Heart left ventricle (tissue), 16 donors: ENCODE measurements at regions not wholly inside any gene's neighbourhood (a gene's known extent, or its start where the extent isn't known, plus 50 kb on each side); places are given as distances from the start of the nearest gene placed in this dataset.

Source experiments
- ATAC-seq, 4 donors: fragments of 200-7000 bp; cut with Tn5 transposase; one replicate each; pipeline ENCODE4 v1.9.1; 2020 to 2022; ENCODE audit warnings: moderate library complexity in 4 of 4, mild to moderate bottlenecking in 3 of 4, moderate number of reproducible peaks in 1 of 4
- DNase-seq, 5 donors: peaks; one replicate each; pipeline ENCODE4 v3.0.0-alpha.2; 2020
- H3K27ac ChIP-seq, 12 donors: fragments of 200-600 bp; sonication (generic) in 4 of 12; one replicate each; pipeline versions ENCODE4 v1.5.0 to v1.8.0; 2016 to 2022; ENCODE audit warnings: mild to moderate bottlenecking in 2 of 12
- H3K27me3 ChIP-seq, 9 donors: fragments of 200-600 bp; sonication (generic) in 2 of 9; one replicate each; pipeline versions ENCODE4 v1.5.1 to v1.8.0; 2016 to 2022; ENCODE audit warnings: mild to moderate bottlenecking in 3 of 9
- H3K36me3 ChIP-seq, 9 donors: fragments of 200-600 bp; sonication (generic) in 2 of 9; one replicate each; pipeline versions ENCODE4 v1.5.0 to v1.8.0; 2018 to 2022; ENCODE audit warnings: mild to moderate bottlenecking in 2 of 9
- H3K4me1 ChIP-seq, 12 donors: fragments of 200-600 bp; sonication (generic) in 4 of 12; one replicate each; pipeline versions ENCODE4 v1.5.0 to v1.8.0; 2016 to 2022; ENCODE audit warnings: mild to moderate bottlenecking in 3 of 12
- H3K4me3 ChIP-seq, 12 donors: fragments of 200-600 bp; sonication (generic) in 4 of 12; one replicate each; pipeline versions ENCODE4 v1.5.0 to v1.8.0; 2017 to 2022; ENCODE audit warnings: mild to moderate bottlenecking in 9 of 12, moderate library complexity in 4 of 12
- H3K9me3 ChIP-seq, 12 donors: fragments of 200-600 bp; sonication (generic) in 4 of 12; one replicate each; pipeline versions ENCODE4 v1.5.0 to v1.8.0; 2016 to 2022; ENCODE audit warnings: mild to moderate bottlenecking in 1 of 12
- POLR2A ChIP-seq, 2 donors: fragments of 450-650 bp; IDR thresholded peaks; one replicate each; pipeline ENCODE4 v1.6.1; 2017; ENCODE audit warnings: antibody characterized with exemption in 2 of 2, mild to moderate bottlenecking in 2 of 2, moderate library complexity in 2 of 2
- WGBS, 4 donors: extraction: QIAGEN DNeasy Blood & Tissue Kit in 2 of 4; methylation state at CpG; one replicate each; pipeline versions ENCODE4 v1.1.5 to v1.1.7; 2013 to 2018; 5-methylcytosine and 5-hydroxymethylcytosine counted together
- intact Hi-C, 10 donors: fragments of 100-400 bp; cut with DNase I; formaldehyde crosslinking; loops; one replicate each; pipeline versions ENCODE4 v1.11.1 to v1.14.2; 2022
- TF ChIP-seq, protein P1 (sequence below), 12 donors: fragments of 200-600 bp; sonication (generic) in 4 of 12; IDR thresholded peaks; one replicate each; pipeline versions ENCODE4 v1.5.0 to v1.8.0; 2018 to 2022; ENCODE audit warnings: antibody characterized with exemption in 12 of 12, mild to moderate bottlenecking in 5 of 12
- donor health status: ischemic (EF 13 %, LVEDD 7.1; RV severe dilation, severe dysfunction).
- donor health status: healthy with polysubstance abuse.
- donor health status: DM: no; HTN: yes; CAD: no.
- donor health status: DM: no; HTN: no; CAD: no.
- donor health status: ischemic (EF 25% LVEDD 6.9; RV normal size, moderate dysfunction).
- donor health status: ischemic (EF 25% LVEDD 5.7; RV mildly dilated, moderate dysfunction).
- donor health status: healthy.
- donor health status: DM: yes; HTN: yes; CAD: no.
- donor health status: ischemic (EF 35%, LVEDD 5.7; RV mildly dilated, moderate dysfunction).
- donor health status: nonischemic (EF 11% LVEDD 7.7; RV severe dilation, severe dysfunction).
- donor health status: DM: yes; HTN: yes; CAD: no.
- donor health status: PGD.
- donor health status: ischemic (EF 29% LVEDD 5.4; RV normal size, mild dysfunction).
- donor health status: nonischemic (EF 23%, LVEDD 6.1; RV moderate dilation, normal function).

DNA sequence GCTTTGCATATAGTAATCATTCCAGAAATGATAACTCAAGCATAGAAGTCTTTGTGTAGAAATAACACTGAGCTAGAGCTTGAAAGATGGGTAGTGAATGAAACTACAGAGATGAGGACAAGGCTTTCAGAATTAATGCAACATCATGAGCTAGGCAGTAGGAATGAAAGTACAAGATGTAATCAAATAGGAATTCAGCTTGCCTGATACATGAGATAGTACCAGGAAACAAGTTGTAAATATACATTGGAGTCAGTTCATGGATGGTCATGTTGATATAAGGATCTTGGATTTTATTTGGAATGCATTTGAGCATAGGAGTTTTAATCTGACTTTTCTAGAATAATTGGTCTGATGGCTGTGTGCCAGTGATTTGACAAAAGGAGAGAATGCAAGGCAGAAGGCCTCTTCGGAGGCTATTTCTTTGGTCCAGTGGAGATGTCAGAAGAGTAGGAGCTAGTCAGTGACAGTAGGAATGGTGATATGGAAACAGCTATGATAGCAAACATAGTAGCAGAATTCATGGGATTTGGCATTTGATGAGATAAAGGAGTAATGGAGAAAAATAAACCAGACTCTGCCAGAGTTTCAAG lies 206.4 kb upstream of the PACRGL start:
- H3K9me3 ChIP-seq: no peaks in the 10 kb centered on the region
- ATAC-seq (no peak), DNase-seq (no peak)
- peaks cover 0 to 13% (median 0%) of the 10 kb centered on the region in 9 donors for H3K36me3 ChIP-seq
- no peaks in the 10 kb centered on the region for H3K27me3 ChIP-seq
- TF ChIP-seq, protein P1, sequence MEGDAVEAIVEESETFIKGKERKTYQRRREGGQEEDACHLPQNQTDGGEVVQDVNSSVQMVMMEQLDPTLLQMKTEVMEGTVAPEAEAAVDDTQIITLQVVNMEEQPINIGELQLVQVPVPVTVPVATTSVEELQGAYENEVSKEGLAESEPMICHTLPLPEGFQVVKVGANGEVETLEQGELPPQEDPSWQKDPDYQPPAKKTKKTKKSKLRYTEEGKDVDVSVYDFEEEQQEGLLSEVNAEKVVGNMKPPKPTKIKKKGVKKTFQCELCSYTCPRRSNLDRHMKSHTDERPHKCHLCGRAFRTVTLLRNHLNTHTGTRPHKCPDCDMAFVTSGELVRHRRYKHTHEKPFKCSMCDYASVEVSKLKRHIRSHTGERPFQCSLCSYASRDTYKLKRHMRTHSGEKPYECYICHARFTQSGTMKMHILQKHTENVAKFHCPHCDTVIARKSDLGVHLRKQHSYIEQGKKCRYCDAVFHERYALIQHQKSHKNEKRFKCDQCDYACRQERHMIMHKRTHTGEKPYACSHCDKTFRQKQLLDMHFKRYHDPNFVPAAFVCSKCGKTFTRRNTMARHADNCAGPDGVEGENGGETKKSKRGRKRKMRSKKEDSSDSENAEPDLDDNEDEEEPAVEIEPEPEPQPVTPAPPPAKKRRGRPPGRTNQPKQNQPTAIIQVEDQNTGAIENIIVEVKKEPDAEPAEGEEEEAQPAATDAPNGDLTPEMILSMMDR (IDR thresholded peaks at IDR 0.05): no peak
- no peak for TF ChIP-seq POLR2A (IDR thresholded peaks at IDR 0.05)
- no peak overlapping the region for H3K4me3 ChIP-seq
- 77 to 88% (median 81%) methylated on average over 1 of the region's 1 CpG for WGBS, 4 donors
- H3K27ac ChIP-seq: no peak overlapping the region
- no peaks in the 10 kb centered on the region for H3K4me1 ChIP-seq
- intact Hi-C loops: no loop called here

DNA sequence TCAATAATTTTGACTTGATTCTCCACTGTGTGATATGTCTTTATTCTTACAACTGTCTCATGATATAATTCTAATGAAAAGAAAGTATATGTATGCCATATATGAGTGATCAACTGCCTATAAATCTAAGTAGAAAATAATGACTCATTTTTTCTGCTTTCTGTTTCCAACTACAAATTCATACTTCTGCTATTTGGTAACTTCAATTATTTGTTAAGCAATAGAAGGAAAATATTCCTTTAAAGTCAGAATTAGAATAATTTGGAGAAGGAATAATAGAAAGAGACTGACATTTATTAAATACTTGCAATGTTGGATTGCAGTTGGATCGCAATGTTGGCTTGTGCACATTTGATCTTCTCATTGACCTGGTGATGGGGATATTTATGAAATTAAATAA lies 204.2 kb upstream of the PACRGL start:
- intact Hi-C loops: no loop called here
- H3K36me3 ChIP-seq: peaks cover 0 to 13% (median 0%) of the 10 kb centered on the region in 9 donors
- H3K9me3 ChIP-seq: no peaks in the 10 kb centered on the region
- no peaks in the 10 kb centered on the region for H3K27me3 ChIP-seq
- TF ChIP-seq, protein P1 (IDR thresholded peaks at IDR 0.05): no peak
- TF ChIP-seq POLR2A (IDR thresholded peaks at IDR 0.05): no peak
- DNase-seq (no peak), ATAC-seq (no peak)
- no peaks in the 10 kb centered on the region for H3K4me1 ChIP-seq
- H3K27ac ChIP-seq: no peak overlapping the region
- WGBS, 4 donors: 92 to 98% (median 95%) methylated on average over 1 of the region's 1 CpG
- no peak overlapping the region for H3K4me3 ChIP-seq

DNA sequence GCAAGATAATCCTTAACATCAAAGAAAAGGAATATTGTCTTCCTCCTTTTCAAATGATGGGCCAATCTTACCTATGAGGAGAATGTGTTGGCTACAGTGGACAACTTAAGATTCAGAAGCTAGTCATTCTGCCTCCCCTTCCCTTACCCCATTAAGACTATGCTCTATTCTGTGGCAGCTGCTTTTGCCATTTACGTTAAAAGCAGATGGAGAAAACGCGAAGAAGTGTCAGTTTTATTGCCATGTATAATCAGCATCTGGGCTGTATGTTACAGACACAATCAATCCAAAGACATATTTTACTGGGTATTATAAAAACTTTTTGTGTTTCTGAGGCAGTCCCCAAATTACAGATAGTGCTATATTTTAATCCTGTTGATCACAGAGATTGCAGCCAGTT lies 196.1 kb upstream of the PACRGL start:
- TF ChIP-seq POLR2A (IDR thresholded peaks at IDR 0.05): no peak
- TF ChIP-seq, protein P1 (IDR thresholded peaks at IDR 0.05): no peak
- Histone ChIP-seq H3K4me1 (no peaks in the 10 kb centered on the region), H3K27me3 (no peaks in the 10 kb centered on the region), H3K27ac (no peak overlapping the region), H3K4me3 (no peak overlapping the region), H3K36me3 (no peaks in the 10 kb centered on the region), H3K9me3 (no peaks in the 10 kb centered on the region)
- intact Hi-C loops: no loop called here
- DNase-seq: no peak
- WGBS, 4 donors: 79 to 88% (median 80%) methylated on average over 3 of the region's 3 CpGs
- ATAC-seq: no peak

DNA sequence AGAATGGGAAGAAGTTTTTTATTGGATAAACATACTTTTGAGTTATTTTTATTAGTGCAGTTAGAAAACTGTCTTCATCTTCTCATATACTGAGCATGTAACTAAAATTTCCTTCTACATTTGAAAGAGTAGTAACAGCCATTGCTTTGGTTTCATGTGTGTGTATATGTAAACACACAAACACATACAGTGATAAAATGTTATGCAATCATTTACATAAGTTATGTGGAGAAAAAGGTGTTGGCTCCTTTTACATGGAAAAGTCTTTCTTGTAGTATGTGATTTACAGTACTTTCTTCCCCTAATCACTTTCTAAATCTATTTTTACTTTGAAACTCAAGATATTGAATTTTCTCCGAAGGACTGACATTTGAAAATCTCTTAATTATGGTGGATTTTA lies 194.3 kb upstream of the PACRGL start:
- no peaks in the 10 kb centered on the region for H3K27me3 ChIP-seq
- DNase-seq (no peak), ATAC-seq (no peak)
- H3K4me3 ChIP-seq: no peak overlapping the region
- H3K9me3 ChIP-seq: no peaks in the 10 kb centered on the region
- no peaks in the 10 kb centered on the region for H3K4me1 ChIP-seq
- TF ChIP-seq POLR2A (IDR thresholded peaks at IDR 0.05): no peak
- TF ChIP-seq, protein P1 (IDR thresholded peaks at IDR 0.05): no peak
- WGBS, 4 donors: 84 to 93% (median 90%) methylated on average over 1 of the region's 1 CpG
- intact Hi-C loops: no loop called here
- no peak overlapping the region for H3K27ac ChIP-seq
- H3K36me3 ChIP-seq: no peaks in the 10 kb centered on the region
